ENCODE measurements at regions not wholly inside any gene's neighbourhood (a gene's known extent, or its start where the extent isn't known, plus 50 kb on each side); places are given as distances from the start of the nearest gene placed in this dataset. TPM values are rescaled to one million over a fixed set of nuclear protein-coding genes. Genes with fewer than 3 reads are reported as not detected.

DNA sequence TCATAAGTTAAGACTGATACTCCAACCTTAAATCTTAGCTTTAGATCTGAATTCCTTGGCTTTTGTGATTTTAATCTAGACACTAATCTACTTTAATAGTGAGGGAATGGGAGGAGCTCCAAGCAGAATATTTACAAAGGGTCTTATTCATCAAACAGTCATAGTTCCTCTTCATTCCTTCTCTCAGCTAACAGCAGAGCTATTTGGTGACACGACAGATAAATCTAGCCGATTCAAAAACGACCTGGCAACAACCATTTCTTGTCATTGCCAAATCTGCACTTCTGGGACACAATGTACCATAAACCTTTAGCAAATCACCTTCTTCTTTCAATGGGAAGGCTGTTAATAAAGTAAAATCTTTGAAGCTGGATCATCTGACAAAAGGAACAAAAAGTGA, 52.8 kb upstream of the FOXD3 start:
- ATAC-seq (no peak), DNase-seq (no peak)
- intact Hi-C loops (cut with DNase I), result no loop called here
- 26 to 33% methylated on average over 3 of the region's 3 CpGs for WGBS, 2 donors
- no peaks in the 10 kb centered on the region for H3K9me3 ChIP-seq
- no peaks in the 10 kb centered on the region for H3K27me3 ChIP-seq
- no peaks in the 10 kb centered on the region for H3K36me3 ChIP-seq (replicated peaks in 1 of 2; ENCODE audit: insufficient read depth in 1 of 2, low read depth in 2 of 2)
- TF ChIP-seq POLR2A (IDR thresholded peaks at IDR 0.05), result no peak
- TF ChIP-seq, protein P1, sequence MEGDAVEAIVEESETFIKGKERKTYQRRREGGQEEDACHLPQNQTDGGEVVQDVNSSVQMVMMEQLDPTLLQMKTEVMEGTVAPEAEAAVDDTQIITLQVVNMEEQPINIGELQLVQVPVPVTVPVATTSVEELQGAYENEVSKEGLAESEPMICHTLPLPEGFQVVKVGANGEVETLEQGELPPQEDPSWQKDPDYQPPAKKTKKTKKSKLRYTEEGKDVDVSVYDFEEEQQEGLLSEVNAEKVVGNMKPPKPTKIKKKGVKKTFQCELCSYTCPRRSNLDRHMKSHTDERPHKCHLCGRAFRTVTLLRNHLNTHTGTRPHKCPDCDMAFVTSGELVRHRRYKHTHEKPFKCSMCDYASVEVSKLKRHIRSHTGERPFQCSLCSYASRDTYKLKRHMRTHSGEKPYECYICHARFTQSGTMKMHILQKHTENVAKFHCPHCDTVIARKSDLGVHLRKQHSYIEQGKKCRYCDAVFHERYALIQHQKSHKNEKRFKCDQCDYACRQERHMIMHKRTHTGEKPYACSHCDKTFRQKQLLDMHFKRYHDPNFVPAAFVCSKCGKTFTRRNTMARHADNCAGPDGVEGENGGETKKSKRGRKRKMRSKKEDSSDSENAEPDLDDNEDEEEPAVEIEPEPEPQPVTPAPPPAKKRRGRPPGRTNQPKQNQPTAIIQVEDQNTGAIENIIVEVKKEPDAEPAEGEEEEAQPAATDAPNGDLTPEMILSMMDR (IDR thresholded peaks at IDR 0.05), result no peak
- H3K4me1 ChIP-seq, result no peaks in the 10 kb centered on the region
- H3K4me3 ChIP-seq, result no peak overlapping the region
- H3K27ac ChIP-seq, result no peak overlapping the region

Small RNA genes lying in the stretch of these regions (small RNA-seq; reads per million reads assigned to genes)
- gene RNA5SP49, result not detected

Measured in body of pancreas (tissue), 4 donors.